Astrocyte (in vitro differentiated cells and primary cell): ENCODE measurements at regions not wholly inside any gene's neighbourhood (a gene's known extent, or its start where the extent isn't known, plus 50 kb on each side); places are given as distances from the start of the nearest gene placed in this dataset.
A peak's percentile ranks its signal among the peaks of the same experiment; 100 is the strongest.

Experiments
- DNase-seq: peaks from one replicate; pipeline ENCODE4 v3.0.0-alpha.2; 2010; ENCODE audit warnings: low read depth
- FAIRE-seq: peaks from 2 replicates; lab custom pipeline; 2011; peaks lifted over from hg19 to GRCh38; lab: Jason Lieb, UNC
- H2AFZ ChIP-seq: 2 replicates; pipeline ENCODE4 v1.6.0; 2012; ENCODE audit warnings: low read depth, low read length, inconsistent platforms
- H3K27ac ChIP-seq: 2 replicates; pipeline ENCODE4 v1.5.1; 2011; ENCODE audit warnings: low read depth, low read length, inconsistent platforms
- H3K27me3 ChIP-seq: 2 replicates; pipeline ENCODE4 v1.6.0; 2011; ENCODE audit warnings: low read length, inconsistent platforms; ENCODE audit not compliant: insufficient read depth
- H3K36me3 ChIP-seq: 2 replicates; pipeline ENCODE4 v1.5.1; 2011; ENCODE audit warnings: low read length, inconsistent platforms; ENCODE audit not compliant: insufficient read depth
- H3K4me1 ChIP-seq: 2 replicates; pipeline ENCODE4 v1.5.1; 2011; ENCODE audit warnings: low read length, inconsistent platforms; ENCODE audit not compliant: insufficient read depth
- H3K4me2 ChIP-seq: 2 replicates; pipeline ENCODE4 v1.6.0; 2012; ENCODE audit warnings: low read length, inconsistent platforms
- H3K4me3 ChIP-seq: 2 replicates; pipeline ENCODE4 v1.5.1; 2011; ENCODE audit warnings: low read depth, mild to moderate bottlenecking, low read length, inconsistent platforms; ENCODE audit not compliant: insufficient read depth
- H3K79me2 ChIP-seq: 2 replicates; pipeline ENCODE4 v1.6.0; 2012; ENCODE audit warnings: mild to moderate bottlenecking, low read length, inconsistent platforms; ENCODE audit not compliant: insufficient read depth
- H3K9ac ChIP-seq: 2 replicates; pipeline ENCODE4 v1.6.0; 2012; ENCODE audit warnings: mild to moderate bottlenecking, low read length, inconsistent platforms
- H3K9me3 ChIP-seq: 2 replicates; pipeline ENCODE4 v1.5.1; 2012; ENCODE audit warnings: low read depth, mild to moderate bottlenecking, low read length, inconsistent platforms; ENCODE audit not compliant: insufficient read depth
- H4K20me1 ChIP-seq: 2 replicates; pipeline ENCODE4 v1.6.0; 2012; ENCODE audit warnings: low read length, inconsistent platforms; ENCODE audit not compliant: insufficient read depth
- H3K27ac Mint-ChIP-seq: one replicate; pipeline ENCODE4 v1.8.0; 2021; ENCODE audit warnings: mild to moderate bottlenecking, mixed read lengths; ENCODE audit not compliant: unreplicated experiment
- H3K27me3 Mint-ChIP-seq: one replicate; pipeline ENCODE4 v1.8.0; 2021; ENCODE audit warnings: low read depth, mixed read lengths; ENCODE audit not compliant: unreplicated experiment
- H3K36me3 Mint-ChIP-seq: one replicate; pipeline ENCODE4 v1.8.0; 2021; ENCODE audit warnings: low read depth, mixed read lengths; ENCODE audit not compliant: unreplicated experiment
- H3K4me1 Mint-ChIP-seq: one replicate; pipeline ENCODE4 v1.8.0; 2021; ENCODE audit warnings: low read depth, mixed read lengths; ENCODE audit not compliant: unreplicated experiment
- H3K4me3 Mint-ChIP-seq: one replicate; pipeline ENCODE4 v1.8.0; 2021; ENCODE audit warnings: mild to moderate bottlenecking, moderate library complexity, mixed read lengths; ENCODE audit not compliant: unreplicated experiment
- H3K9me3 Mint-ChIP-seq: one replicate; pipeline ENCODE4 v1.8.0; 2021; ENCODE audit warnings: mild to moderate bottlenecking, mixed read lengths; ENCODE audit not compliant: unreplicated experiment
- EZH2 ChIP-seq: IDR thresholded peaks from 2 replicates; pipeline ENCODE4 v1.6.1; 2012; ENCODE audit warnings: mild to moderate bottlenecking, low read length, inconsistent platforms; ENCODE audit not compliant: insufficient read depth
- TF ChIP-seq, protein P1 (sequence below): IDR thresholded peaks from 2 replicates; pipeline ENCODE4 v1.5.1; 2011; ENCODE audit warnings: low read depth, mild to moderate bottlenecking, inconsistent platforms, low read length, moderate library complexity; ENCODE audit not compliant: insufficient read depth

DNA sequence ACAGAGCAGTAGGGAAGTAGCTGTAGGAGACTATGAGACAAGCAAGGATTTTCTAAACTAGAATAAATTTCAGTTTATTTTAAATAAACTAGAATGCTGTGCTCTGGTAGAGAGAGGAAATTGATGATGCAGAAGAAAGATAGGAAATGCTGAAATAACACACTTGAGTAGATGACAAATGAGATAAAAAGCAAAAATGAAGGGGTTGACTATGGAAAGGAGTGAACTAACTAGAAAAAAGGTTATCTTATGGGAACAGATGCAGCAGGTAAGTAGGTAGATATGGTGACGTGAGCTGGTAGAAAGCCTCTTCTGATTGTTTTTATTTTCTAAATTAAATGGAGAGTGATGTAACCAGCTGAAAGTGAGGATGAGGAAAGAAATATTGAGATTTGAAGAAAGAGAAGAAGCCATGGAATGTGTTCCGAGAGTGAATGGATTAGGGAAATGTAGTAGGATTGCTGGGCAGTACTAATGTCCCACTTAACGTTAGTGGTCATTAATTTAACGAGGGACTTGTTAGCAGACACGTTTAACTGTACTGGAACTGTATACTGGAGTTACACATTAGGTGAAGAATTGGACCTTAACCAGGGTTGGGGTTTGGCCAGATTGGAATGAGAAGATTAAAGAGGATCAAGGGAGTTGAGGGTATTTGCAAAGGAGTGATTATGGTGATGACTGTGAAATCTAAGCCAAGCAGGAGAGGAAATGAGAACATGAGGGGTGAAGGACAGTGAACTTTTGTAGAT, 196.5 kb downstream of the TANC2 start:
- Mint-ChIP-seq H3K36me3 (peaks cover 5% of the 10 kb centered on the region), H3K4me3 (no peak overlapping the region), H3K27me3 (no peaks in the 10 kb centered on the region), H3K9me3 (no peaks in the 10 kb centered on the region), H3K4me1 (peaks cover 1% of the 10 kb centered on the region), H3K27ac (no peak overlapping the region)
- no peak for TF ChIP-seq EZH2
- TF ChIP-seq, protein P1, sequence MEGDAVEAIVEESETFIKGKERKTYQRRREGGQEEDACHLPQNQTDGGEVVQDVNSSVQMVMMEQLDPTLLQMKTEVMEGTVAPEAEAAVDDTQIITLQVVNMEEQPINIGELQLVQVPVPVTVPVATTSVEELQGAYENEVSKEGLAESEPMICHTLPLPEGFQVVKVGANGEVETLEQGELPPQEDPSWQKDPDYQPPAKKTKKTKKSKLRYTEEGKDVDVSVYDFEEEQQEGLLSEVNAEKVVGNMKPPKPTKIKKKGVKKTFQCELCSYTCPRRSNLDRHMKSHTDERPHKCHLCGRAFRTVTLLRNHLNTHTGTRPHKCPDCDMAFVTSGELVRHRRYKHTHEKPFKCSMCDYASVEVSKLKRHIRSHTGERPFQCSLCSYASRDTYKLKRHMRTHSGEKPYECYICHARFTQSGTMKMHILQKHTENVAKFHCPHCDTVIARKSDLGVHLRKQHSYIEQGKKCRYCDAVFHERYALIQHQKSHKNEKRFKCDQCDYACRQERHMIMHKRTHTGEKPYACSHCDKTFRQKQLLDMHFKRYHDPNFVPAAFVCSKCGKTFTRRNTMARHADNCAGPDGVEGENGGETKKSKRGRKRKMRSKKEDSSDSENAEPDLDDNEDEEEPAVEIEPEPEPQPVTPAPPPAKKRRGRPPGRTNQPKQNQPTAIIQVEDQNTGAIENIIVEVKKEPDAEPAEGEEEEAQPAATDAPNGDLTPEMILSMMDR, result no peak
- Histone ChIP-seq H4K20me1 (peaks cover 52% of the 10 kb centered on the region), H3K36me3 (peaks cover 3% of the 10 kb centered on the region), H3K4me1 (peaks cover 5% of the 10 kb centered on the region), H3K27ac (no peak overlapping the region), H3K27me3 (no peaks in the 10 kb centered on the region), H3K9ac (no peak overlapping the region), H3K4me3 (no peak overlapping the region), H3K9me3 (no peaks in the 10 kb centered on the region), H3K79me2 (peaks cover 63% of the 10 kb centered on the region), H2AFZ (no peak overlapping the region), H3K4me2 (no peak overlapping the region)
- FAIRE-seq, result no peak
- DNase-seq, result no peak

DNA sequence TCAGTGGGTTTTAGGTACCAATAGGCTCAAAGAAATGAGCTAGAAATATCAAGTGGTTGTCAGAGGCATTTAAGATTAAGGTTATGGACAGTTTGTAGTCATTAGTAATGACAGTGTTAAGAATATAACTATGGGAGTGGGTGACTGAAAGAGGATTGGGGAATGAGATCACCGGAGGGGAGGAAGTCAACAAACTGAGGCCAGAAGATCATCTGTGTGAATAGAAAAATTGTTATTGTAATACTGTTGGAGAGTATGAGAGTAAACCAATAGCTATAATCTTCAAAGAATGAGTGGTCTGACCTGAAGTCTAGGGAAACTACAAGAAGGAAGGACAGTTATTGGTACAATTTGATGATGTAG, 197.1 kb downstream of the TANC2 start:
- TF ChIP-seq, protein P1, result no peak
- no peak for TF ChIP-seq EZH2
- Histone ChIP-seq H2AFZ (no peak overlapping the region), H3K79me2 (peaks cover 63% of the 10 kb centered on the region), H3K9ac (no peak overlapping the region), H3K27ac (no peak overlapping the region), H3K4me1 (peaks cover 5% of the 10 kb centered on the region), H3K9me3 (no peaks in the 10 kb centered on the region), H3K4me3 (no peak overlapping the region), H3K4me2 (no peak overlapping the region), H4K20me1 (peaks cover 49% of the 10 kb centered on the region), H3K36me3 (peaks cover 3% of the 10 kb centered on the region), H3K27me3 (no peaks in the 10 kb centered on the region)
- FAIRE-seq (no peak), DNase-seq (peak; percentile 6)
- Mint-ChIP-seq H3K9me3 (no peaks in the 10 kb centered on the region), H3K27ac (no peak overlapping the region), H3K4me1 (peaks cover 1% of the 10 kb centered on the region), H3K27me3 (no peaks in the 10 kb centered on the region), H3K4me3 (no peak overlapping the region), H3K36me3 (peaks cover 5% of the 10 kb centered on the region)

DNA sequence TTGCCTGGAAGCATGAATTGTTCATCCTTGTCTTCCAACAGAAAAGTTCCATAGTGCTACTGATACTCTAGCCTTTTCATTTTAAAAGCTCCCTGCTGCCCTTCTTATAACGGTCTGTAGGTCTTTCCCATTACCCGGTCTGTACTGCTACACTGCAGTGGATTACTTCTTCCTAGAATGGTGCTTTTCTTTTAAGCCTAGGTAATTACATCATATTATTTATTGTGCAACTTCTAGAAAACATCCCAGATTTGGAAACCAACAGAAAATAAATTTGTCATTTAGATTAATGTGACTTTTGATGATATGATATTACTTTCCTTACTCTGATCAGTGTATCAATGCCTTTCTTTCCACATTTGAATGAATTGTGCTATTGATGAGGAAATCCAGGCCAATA, 199.4 kb downstream of the TANC2 start:
- Mint-ChIP-seq H3K36me3 (peaks cover 2% of the 10 kb centered on the region), H3K4me3 (no peak overlapping the region), H3K27me3 (no peaks in the 10 kb centered on the region), H3K9me3 (no peaks in the 10 kb centered on the region), H3K4me1 (peaks cover 6% of the 10 kb centered on the region), H3K27ac (no peak overlapping the region)
- FAIRE-seq (no peak), DNase-seq (no peak)
- H3K36me3 ChIP-seq, result peaks cover 3% of the 10 kb centered on the region
- peaks cover 44% of the 10 kb centered on the region for H3K79me2 ChIP-seq
- no peak overlapping the region for H3K4me3 ChIP-seq
- no peak overlapping the region for H3K9ac ChIP-seq
- H3K4me1 ChIP-seq, result peaks cover 5% of the 10 kb centered on the region
- H3K9me3 ChIP-seq, result no peaks in the 10 kb centered on the region
- H4K20me1 ChIP-seq, result peaks cover 36% of the 10 kb centered on the region
- TF ChIP-seq, protein P1, result no peak
- no peak for TF ChIP-seq EZH2
- H2AFZ ChIP-seq, result no peak overlapping the region
- no peaks in the 10 kb centered on the region for H3K27me3 ChIP-seq
- H3K4me2 ChIP-seq, result no peak overlapping the region
- H3K27ac ChIP-seq, result no peak overlapping the region
